HEK293T (cell line): ENCODE measurements at regions not wholly inside any gene's neighbourhood (a gene's known extent, or its start where the extent isn't known, plus 50 kb on each side); places are given as distances from the start of the nearest gene placed in this dataset.
"Not testable (repeated sequence)": the region's sequence is repeated elsewhere in the genome, so short reads cannot be mapped to it uniquely, and the experiment has no call there.

Experiments used
- CTCF ChIA-PET: fragments of 350-600 bp; formaldehyde crosslinking; extraction: SDS; loops from one replicate; lab custom pipeline; 2021; ENCODE audit warnings: antibody characterized with exemption, inconsistent platforms; lab: Yijun Ruan, JAX
- POLR2A ChIA-PET: fragments of 350-600 bp; formaldehyde crosslinking; extraction: SDS; loops from one replicate; lab custom pipeline; 2020; ENCODE audit warnings: antibody characterized with exemption, inconsistent platforms; lab: Yijun Ruan, JAX
- DNase-seq: peaks from one replicate; pipeline ENCODE4 v3.0.0; 2012; ENCODE audit warnings: mixed read lengths; ENCODE audit errors: extremely low spot score
- ARNT ChIP-seq: fragments of 450-650 bp; IDR thresholded peaks from 2 replicates; pipeline ENCODE4 v1.6.1; 2017; ENCODE audit warnings: mild to moderate bottlenecking
- BHLHE40 ChIP-seq: fragments of 450-650 bp; IDR thresholded peaks from 2 replicates; pipeline ENCODE4 v1.6.1; 2016; ENCODE audit warnings: mild to moderate bottlenecking, moderate library complexity, borderline replicate concordance
- CTBP1 ChIP-seq: fragments of 450-650 bp; IDR thresholded peaks from 2 replicates; pipeline ENCODE4 v1.6.1; 2016; ENCODE audit warnings: borderline replicate concordance
- ELF4 ChIP-seq: fragments of 450-650 bp; IDR thresholded peaks from 2 replicates; pipeline ENCODE4 v1.6.1; 2017; ENCODE audit warnings: antibody characterized with exemption
- FOXA1 ChIP-seq: fragments of 450-650 bp; IDR thresholded peaks from 2 replicates; pipeline ENCODE4 v1.6.1; 2016; ENCODE audit warnings: mild to moderate bottlenecking
- FOXK2 ChIP-seq: fragments of 450-650 bp; IDR thresholded peaks from 2 replicates; pipeline ENCODE4 v1.6.1; 2016; ENCODE audit warnings: mild to moderate bottlenecking
- FOXM1 ChIP-seq: fragments of 450-650 bp; IDR thresholded peaks from 2 replicates; pipeline ENCODE4 v1.6.1; 2017; ENCODE audit warnings: mild to moderate bottlenecking, borderline replicate concordance
- HDGF ChIP-seq: fragments of 450-650 bp; IDR thresholded peaks from 2 replicates; pipeline ENCODE4 v1.6.1; 2017; ENCODE audit warnings: antibody characterized with exemption, borderline replicate concordance
- L3MBTL2 ChIP-seq: fragments of 450-650 bp; conservative IDR thresholded peaks from 2 replicates; pipeline ENCODE4 v1.6.1; 2016; ENCODE audit warnings: mild to moderate bottlenecking
- LEF1 ChIP-seq: fragments of 450-650 bp; IDR thresholded peaks from 2 replicates; pipeline ENCODE4 v1.6.1; 2017; ENCODE audit warnings: mild to moderate bottlenecking, borderline replicate concordance
- NFRKB ChIP-seq: fragments of 450-650 bp; IDR thresholded peaks from 2 replicates; pipeline ENCODE4 v1.6.1; 2016; ENCODE audit warnings: mild to moderate bottlenecking, moderate library complexity
- PKNOX1 ChIP-seq: fragments of 450-650 bp; IDR thresholded peaks from 2 replicates; pipeline ENCODE4 v1.6.1; 2016
- SP1 ChIP-seq: fragments of 450-650 bp; IDR thresholded peaks from 2 replicates; pipeline ENCODE4 v1.6.1; 2017
- SUZ12 ChIP-seq: fragments of 450-650 bp; IDR thresholded peaks from 2 replicates; pipeline ENCODE4 v1.6.1; 2016; ENCODE audit warnings: mild to moderate bottlenecking
- TARDBP ChIP-seq: fragments of 450-650 bp; IDR thresholded peaks from 2 replicates; pipeline ENCODE4 v1.6.1; 2016
- ZNF384 ChIP-seq: fragments of 450-650 bp; IDR thresholded peaks from 2 replicates; pipeline ENCODE4 v1.6.1; 2016

GRCh38 chr2:7555260-7555659, 638.0 kb downstream of the RNF144A start:
- POLR2A ChIA-PET = no interaction called here
- no peak for TF ChIP-seq FOXA1
- no peak for TF ChIP-seq FOXK2
- no peak for TF ChIP-seq TARDBP
- TF ChIP-seq ARNT = no peak
- no peak for TF ChIP-seq L3MBTL2
- DNase-seq = no peak
- CTCF ChIA-PET = no interaction called here

DNA sequence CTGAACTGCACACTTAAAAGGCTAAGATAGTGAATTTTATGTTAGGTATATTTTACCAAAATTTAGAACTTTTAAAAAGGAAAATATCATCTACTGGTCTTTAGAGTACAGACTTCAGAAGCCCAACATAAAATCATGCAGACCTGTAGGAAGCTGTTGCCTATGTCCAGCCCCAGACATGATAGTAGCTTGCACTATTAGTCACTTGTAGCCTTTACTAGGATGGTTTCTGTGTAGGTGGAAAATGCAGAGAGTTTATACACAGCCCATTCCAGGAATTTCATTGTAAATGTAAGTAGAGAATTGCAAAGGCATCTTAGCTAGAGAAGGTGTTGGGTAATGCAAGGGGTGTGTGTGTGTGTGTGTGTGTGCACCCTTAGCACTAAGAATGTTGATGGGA, 640.2 kb downstream of the RNF144A start:
- DNase-seq = no peak
- TF ChIP-seq TARDBP (no peak), BHLHE40 (no peak)
- CTCF ChIA-PET = no interaction called here
- POLR2A ChIA-PET = no interaction called here

GRCh38 chr2:7559791-7560190, 642.6 kb downstream of the RNF144A start:
- TF ChIP-seq CTBP1 (no peak), LEF1 (no peak), PKNOX1 (no peak), FOXK2 (no peak), TARDBP (no peak), ELF4 (no peak)
- ChIA-PET POLR2A (no interaction called here), CTCF (no interaction called here)
- no peak for DNase-seq

- ChIA-PET POLR2A (no interaction called here), CTCF (no interaction called here)
- TF ChIP-seq ARNT (no peak), TARDBP (no peak), PKNOX1 (no peak), SUZ12 (no peak)
- no peak for DNase-seq
Measured at GRCh38 chr2:7566382-7566881, 649.2 kb downstream of the RNF144A start.

DNA sequence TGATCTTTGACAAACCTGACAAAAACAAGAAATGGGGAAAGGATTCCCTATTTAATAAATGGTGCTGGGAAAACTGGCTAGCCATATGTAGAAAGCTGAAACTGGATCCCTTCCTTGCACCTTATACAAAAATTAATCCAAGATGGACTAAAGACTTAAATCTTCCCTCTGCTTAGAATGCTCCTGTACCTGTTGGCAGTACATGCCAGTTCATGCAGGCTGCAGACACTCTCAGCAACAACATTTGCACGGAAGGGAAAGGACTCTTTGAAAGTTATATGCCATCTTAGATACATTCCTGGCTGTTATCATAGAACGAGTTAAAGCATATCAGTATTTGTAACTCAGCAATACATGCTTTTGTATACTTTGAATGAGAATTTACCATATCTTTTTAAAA, 649.9 kb downstream of the RNF144A start:
- POLR2A ChIA-PET, CTCF ChIA-PET, DNase-seq: not testable (repeated sequence)

DNA sequence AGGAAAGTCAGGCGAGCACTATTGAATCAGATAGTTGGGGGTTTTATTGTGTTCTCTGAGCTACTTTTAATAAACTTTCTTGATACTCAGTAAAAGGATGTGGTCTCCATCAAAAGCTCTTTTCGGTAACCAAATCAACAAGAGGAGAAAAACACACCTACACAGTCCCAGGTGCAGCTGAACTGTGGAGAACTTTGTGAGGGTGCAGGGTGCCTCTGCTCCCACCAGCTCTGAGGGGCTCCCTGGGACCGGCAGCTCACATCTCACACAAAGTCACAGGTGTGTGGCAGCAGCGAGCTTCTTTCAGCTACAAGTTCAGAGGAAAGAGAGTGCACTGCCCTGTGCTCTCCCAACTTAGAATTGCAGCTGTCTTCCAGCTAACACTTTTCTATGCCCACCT, 650.4 kb downstream of the RNF144A start:
- ChIA-PET CTCF (no interaction called here), POLR2A (no interaction called here)
- TF ChIP-seq ARNT (no peak), ZNF384 (no peak), ELF4 (no peak), CTBP1 (no peak), LEF1 (no peak), FOXM1 (no peak), HDGF (no peak), FOXK2 (no peak), PKNOX1 (no peak)
- DNase-seq = no peak

- no peak for DNase-seq
- ChIA-PET POLR2A (no interaction called here), CTCF (no interaction called here)
- TF ChIP-seq BHLHE40 (no peak), FOXK2 (no peak), ELF4 (no peak), FOXM1 (no peak), NFRKB (no peak), PKNOX1 (no peak), HDGF (no peak), SUZ12 (no peak), LEF1 (no peak), L3MBTL2 (no peak), SP1 (no peak), CTBP1 (no peak), FOXA1 (no peak), ARNT (no peak), ZNF384 (no peak), TARDBP (no peak)
Measured at GRCh38 chr2:7570247-7570646, 653.0 kb downstream of the RNF144A start.

DNA sequence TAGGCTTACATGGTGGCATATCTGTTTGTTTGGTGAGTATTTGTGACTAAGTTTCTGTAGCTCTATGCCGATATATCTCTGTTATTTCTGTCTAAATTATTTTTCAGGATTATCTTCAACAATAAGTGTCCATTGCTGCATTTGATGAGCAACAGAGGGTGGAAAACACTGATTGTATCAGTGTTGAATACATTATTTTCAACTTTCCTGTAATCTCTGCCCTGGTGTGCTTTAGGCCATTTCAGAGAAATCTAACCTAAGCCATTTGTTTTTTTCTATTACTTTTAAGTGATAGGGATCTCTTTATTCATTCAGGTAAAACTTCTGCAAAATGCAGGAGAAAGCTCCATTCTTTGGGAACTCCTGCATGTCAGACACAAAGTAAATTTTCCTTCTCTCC, 654.5 kb downstream of the RNF144A start:
- no peak for DNase-seq
- ChIA-PET POLR2A (no interaction called here), CTCF (no interaction called here)
- TF ChIP-seq ELF4 (no peak), PKNOX1 (no peak), BHLHE40 (no peak), ARNT (no peak), FOXM1 (no peak), SUZ12 (no peak), TARDBP (no peak), CTBP1 (no peak), FOXA1 (no peak), HDGF (no peak), SP1 (no peak), ZNF384 (no peak)
